ENCODE measurements at regions not wholly inside any gene's neighbourhood (a gene's known extent, or its start where the extent isn't known, plus 50 kb on each side); places are given as distances from the start of the nearest gene placed in this dataset.

GRCh38 chr5:126269511-126269910 is 153.7 kb upstream of the GRAMD2B start:
- no peak for DNase-seq
- no peak overlapping the region for H4K8ac ChIP-seq (ENCODE audit: low read depth, low read length)
- H3K79me1 ChIP-seq (ENCODE audit: low read length) = no peaks in the 10 kb centered on the region
- H3K4me1 ChIP-seq (ENCODE audit: control insufficient read depth in 1 of 2, insufficient read depth in 2 of 2, low read length in 2 of 2) = peaks cover 0 to 3% of the 10 kb centered on the region in 2 experiments
- no peak overlapping the region for H3K9ac ChIP-seq (ENCODE audit: low read length)
- no peaks in the 10 kb centered on the region for H3K36me3 ChIP-seq (ENCODE audit: control insufficient read depth in 1 of 2, insufficient read depth in 2 of 2, low read length in 2 of 2)
- no peak overlapping the region for H3K23ac ChIP-seq (ENCODE audit: low read length)
- no peak overlapping the region for H2BK12ac ChIP-seq (ENCODE audit: low read length)
- H3K14ac ChIP-seq (ENCODE audit: low read length) = no peak overlapping the region
- no peak overlapping the region for H2BK5ac ChIP-seq (ENCODE audit: low read depth, low read length, poor library complexity)
- no CpG with 5 or more reads among the region's 1 CpG for WGBS (ENCODE audit: extremely low coverage, insufficient coverage, insufficient read length)
- H3K79me2 ChIP-seq (ENCODE audit: control insufficient read depth, insufficient read depth, low read length, poor library complexity) = no peaks in the 10 kb centered on the region
- H4K12ac ChIP-seq (ENCODE audit: low read depth, low read length) = no peak overlapping the region
- H3K27ac ChIP-seq (ENCODE audit: low read depth, low read length) = no peak overlapping the region
- no peaks in the 10 kb centered on the region for H3K9me3 ChIP-seq (ENCODE audit: insufficient read depth, low read depth, low read length)
- H2AFZ ChIP-seq (ENCODE audit: insufficient read depth, low read length, poor library complexity) = no peak overlapping the region
- no peak overlapping the region for H3K4me2 ChIP-seq (ENCODE audit: low read length)
- no peak overlapping the region for H4K91ac ChIP-seq (ENCODE audit: low read depth, low read length)
- H3K18ac ChIP-seq (ENCODE audit: low read length) = no peak overlapping the region
- H3K4ac ChIP-seq (ENCODE audit: low read depth, low read length) = no peak overlapping the region
- no peak overlapping the region for H2AK5ac ChIP-seq (ENCODE audit: low read length)
- no peak overlapping the region for H3K4me3 ChIP-seq (ENCODE audit: low read depth, low read length)
- H2BK120ac ChIP-seq (ENCODE audit: insufficient read depth, low read length, poor library complexity) = no peak overlapping the region
- no peaks in the 10 kb centered on the region for H3K27me3 ChIP-seq (ENCODE audit: insufficient read depth, low read length)

DNA sequence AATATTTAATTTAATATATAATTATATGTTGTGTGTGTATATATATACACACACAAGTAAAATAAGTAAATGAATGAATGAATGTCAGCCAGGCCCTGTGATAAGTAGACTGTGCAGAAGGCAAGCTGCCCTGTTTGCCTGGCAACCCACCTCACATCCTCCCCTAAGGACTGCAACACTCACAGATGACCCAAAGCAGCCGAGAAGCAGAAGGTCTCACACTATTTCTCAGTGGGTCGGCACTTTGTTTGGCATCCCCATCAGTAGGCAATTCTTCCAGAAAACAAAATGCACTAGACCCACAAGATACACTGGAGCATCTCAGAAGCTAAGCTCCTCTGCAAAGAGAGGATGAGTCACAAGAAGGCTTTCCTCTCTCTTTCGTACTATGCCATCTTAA is 152.1 kb upstream of the GRAMD2B start:
- no CpG with 5 or more reads among the region's 3 CpGs for WGBS (ENCODE audit: extremely low coverage, insufficient coverage, insufficient read length)
- Histone ChIP-seq H3K4me2 (ENCODE audit: low read length) (no peak overlapping the region), H2AFZ (ENCODE audit: insufficient read depth, low read length, poor library complexity) (no peak overlapping the region), H3K4me1 (ENCODE audit: control insufficient read depth in 1 of 2, insufficient read depth in 2 of 2, low read length in 2 of 2) (peaks cover 0 to 3% of the 10 kb centered on the region in 2 experiments), H4K12ac (ENCODE audit: low read depth, low read length) (no peak overlapping the region), H2BK5ac (ENCODE audit: low read depth, low read length, poor library complexity) (no peak overlapping the region), H3K14ac (ENCODE audit: low read length) (no peak overlapping the region), H2BK12ac (ENCODE audit: low read length) (no peak overlapping the region), H3K18ac (ENCODE audit: low read length) (no peak overlapping the region), H3K23ac (ENCODE audit: low read length) (no peak overlapping the region), H3K79me2 (ENCODE audit: control insufficient read depth, insufficient read depth, low read length, poor library complexity) (no peaks in the 10 kb centered on the region), H3K36me3 (ENCODE audit: control insufficient read depth in 1 of 2, insufficient read depth in 2 of 2, low read length in 2 of 2) (no peaks in the 10 kb centered on the region), H3K9me3 (ENCODE audit: insufficient read depth, low read depth, low read length) (no peaks in the 10 kb centered on the region), H3K9ac (ENCODE audit: low read length) (no peak overlapping the region), H3K27me3 (ENCODE audit: insufficient read depth, low read length) (no peaks in the 10 kb centered on the region), H4K91ac (ENCODE audit: low read depth, low read length) (no peak overlapping the region), H3K4ac (ENCODE audit: low read depth, low read length) (no peak overlapping the region), H2BK120ac (ENCODE audit: insufficient read depth, low read length, poor library complexity) (no peak overlapping the region), H4K8ac (ENCODE audit: low read depth, low read length) (no peak overlapping the region), H2AK5ac (ENCODE audit: low read length) (no peak overlapping the region), H3K27ac (ENCODE audit: low read depth, low read length) (no peak overlapping the region), H3K4me3 (ENCODE audit: low read depth, low read length) (no peak overlapping the region), H3K79me1 (ENCODE audit: low read length) (no peaks in the 10 kb centered on the region)
- DNase-seq = no peak

- Histone ChIP-seq H4K91ac (ENCODE audit: low read depth, low read length) (no peak overlapping the region), H3K4me2 (ENCODE audit: low read length) (no peak overlapping the region)
These were observed 149.0 kb upstream of the GRAMD2B start for GRCh38 chr5:126274076-126274762.

DNA sequence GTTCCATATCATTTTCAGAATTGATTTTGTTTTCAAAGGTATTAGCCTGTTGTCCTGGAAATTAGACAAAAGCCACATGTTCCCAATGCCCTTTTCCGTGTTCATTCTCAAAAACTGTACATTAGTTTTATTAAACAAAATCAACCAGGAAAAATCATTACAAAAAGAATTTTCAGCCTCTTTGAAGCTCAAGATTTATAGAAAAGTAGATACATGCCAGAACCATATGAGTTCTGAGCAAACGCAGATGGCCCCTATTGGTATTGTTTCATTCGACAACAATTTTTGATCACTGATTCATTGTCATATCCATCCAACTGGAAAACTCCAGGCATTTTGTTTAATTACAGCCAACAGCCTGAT is 148.5 kb upstream of the GRAMD2B start:
- H3K4me2 ChIP-seq (ENCODE audit: low read length) = no peak overlapping the region
- no peak overlapping the region for H4K91ac ChIP-seq (ENCODE audit: low read depth, low read length)
- no peak for DNase-seq
- no peaks in the 10 kb centered on the region for H3K27me3 ChIP-seq (ENCODE audit: insufficient read depth, low read length)
- H2AFZ ChIP-seq (ENCODE audit: insufficient read depth, low read length, poor library complexity) = no peak overlapping the region
- H2BK12ac ChIP-seq (ENCODE audit: low read length) = no peak overlapping the region
- no peaks in the 10 kb centered on the region for H3K79me2 ChIP-seq (ENCODE audit: control insufficient read depth, insufficient read depth, low read length, poor library complexity)
- no peak overlapping the region for H2BK5ac ChIP-seq (ENCODE audit: low read depth, low read length, poor library complexity)
- H4K12ac ChIP-seq (ENCODE audit: low read depth, low read length) = no peak overlapping the region
- H3K23ac ChIP-seq (ENCODE audit: low read length) = no peak overlapping the region
- no peak overlapping the region for H3K4ac ChIP-seq (ENCODE audit: low read depth, low read length)
- no peak overlapping the region for H4K8ac ChIP-seq (ENCODE audit: low read depth, low read length)
- peaks cover 0 to 3% of the 10 kb centered on the region in 2 experiments for H3K4me1 ChIP-seq (ENCODE audit: control insufficient read depth in 1 of 2, insufficient read depth in 2 of 2, low read length in 2 of 2)
- H3K14ac ChIP-seq (ENCODE audit: low read length) = no peak overlapping the region
- H3K9ac ChIP-seq (ENCODE audit: low read length) = no peak overlapping the region
- no peaks in the 10 kb centered on the region for H3K79me1 ChIP-seq (ENCODE audit: low read length)
- no CpG with 5 or more reads among the region's 3 CpGs for WGBS (ENCODE audit: extremely low coverage, insufficient coverage, insufficient read length)
- no peak overlapping the region for H3K27ac ChIP-seq (ENCODE audit: low read depth, low read length)
- no peak overlapping the region for H2AK5ac ChIP-seq (ENCODE audit: low read length)
- no peaks in the 10 kb centered on the region for H3K9me3 ChIP-seq (ENCODE audit: insufficient read depth, low read depth, low read length)
- H3K36me3 ChIP-seq (ENCODE audit: control insufficient read depth in 1 of 2, insufficient read depth in 2 of 2, low read length in 2 of 2) = no peaks in the 10 kb centered on the region
- no peak overlapping the region for H3K18ac ChIP-seq (ENCODE audit: low read length)
- no peak overlapping the region for H3K4me3 ChIP-seq (ENCODE audit: low read depth, low read length)
- H2BK120ac ChIP-seq (ENCODE audit: insufficient read depth, low read length, poor library complexity) = no peak overlapping the region

More at GRCh38 chr5:126274076-126274762, 149.0 kb upstream of the GRAMD2B start:
- Histone ChIP-seq H2BK120ac (ENCODE audit: insufficient read depth, low read length, poor library complexity) (no peak overlapping the region), H3K36me3 (ENCODE audit: control insufficient read depth in 1 of 2, insufficient read depth in 2 of 2, low read length in 2 of 2) (no peaks in the 10 kb centered on the region), H3K14ac (ENCODE audit: low read length) (no peak overlapping the region), H3K9me3 (ENCODE audit: insufficient read depth, low read depth, low read length) (no peaks in the 10 kb centered on the region), H3K79me1 (ENCODE audit: low read length) (no peaks in the 10 kb centered on the region), H3K4ac (ENCODE audit: low read depth, low read length) (no peak overlapping the region), H3K27me3 (ENCODE audit: insufficient read depth, low read length) (no peaks in the 10 kb centered on the region), H2BK12ac (ENCODE audit: low read length) (no peak overlapping the region), H3K4me3 (ENCODE audit: low read depth, low read length) (no peak overlapping the region), H4K8ac (ENCODE audit: low read depth, low read length) (no peak overlapping the region), H3K18ac (ENCODE audit: low read length) (no peak overlapping the region), H3K79me2 (ENCODE audit: control insufficient read depth, insufficient read depth, low read length, poor library complexity) (no peaks in the 10 kb centered on the region), H2AFZ (ENCODE audit: insufficient read depth, low read length, poor library complexity) (no peak overlapping the region), H3K9ac (ENCODE audit: low read length) (no peak overlapping the region), H3K27ac (ENCODE audit: low read depth, low read length) (peak overlapping the region; percentile 10), H3K4me1 (ENCODE audit: control insufficient read depth in 1 of 2, insufficient read depth in 2 of 2, low read length in 2 of 2) (peaks cover 0 to 3% of the 10 kb centered on the region in 2 experiments), H4K12ac (ENCODE audit: low read depth, low read length) (no peak overlapping the region), H2BK5ac (ENCODE audit: low read depth, low read length, poor library complexity) (no peak overlapping the region), H3K23ac (ENCODE audit: low read length) (no peak overlapping the region), H2AK5ac (ENCODE audit: low read length) (no peak overlapping the region)
- no CpG with 5 or more reads among the region's 2 CpGs for WGBS (ENCODE audit: extremely low coverage, insufficient coverage, insufficient read length)
- DNase-seq = no peak
